NB4 (cell line): ENCODE measurements at regions not wholly inside any gene's neighbourhood (a gene's known extent, or its start where the extent isn't known, plus 50 kb on each side); places are given as distances from the start of the nearest gene placed in this dataset.

ENCODE experiments used
- CTCF ChIP-seq: IDR thresholded peaks from one replicate; pipeline ENCODE4 v1.5.1; 2012; ENCODE audit warnings: low read depth, low read length
- MYC ChIP-seq: IDR thresholded peaks from 2 replicates; pipeline ENCODE4 v1.6.1; 2011; ENCODE audit warnings: low read depth, low read length
- POLR2A ChIP-seq: IDR thresholded peaks from 2 replicates; pipeline ENCODE4 v1.6.1; 2011; ENCODE audit warnings: mild to moderate bottlenecking; ENCODE audit not compliant: insufficient read length; ENCODE audit errors: extremely low read depth

- TF ChIP-seq CTCF (no peak), MYC (no peak), POLR2A (no peak)
Measured at GRCh38 chr4:170758988-170759387, 669.2 kb upstream of the AADAT start.
